ENCODE measurements at regions not wholly inside any gene's neighbourhood (a gene's known extent, or its start where the extent isn't known, plus 50 kb on each side); places are given as distances from the start of the nearest gene placed in this dataset.

DNA sequence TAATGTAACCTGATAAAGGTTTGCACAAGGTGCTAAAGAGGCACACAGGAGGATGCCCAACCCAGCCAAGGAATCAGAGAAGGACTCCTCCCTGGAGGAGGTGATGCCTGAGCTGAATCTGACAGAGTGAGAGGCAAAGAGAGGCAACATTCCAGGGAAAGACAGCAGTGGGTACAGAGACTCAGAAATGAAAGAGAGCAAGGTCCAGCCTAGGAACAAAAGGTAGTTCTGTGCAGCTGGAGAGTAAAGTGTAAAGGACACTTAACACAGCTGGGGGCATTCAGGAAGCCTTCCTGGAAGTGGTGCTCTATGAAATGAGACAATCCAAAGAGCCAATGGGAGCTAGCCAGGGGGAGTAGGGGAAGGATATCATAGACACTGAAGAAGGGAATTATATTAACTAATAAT, 181.0 kb upstream of the GLI2 start:
- DNase-seq: no peak

DNA sequence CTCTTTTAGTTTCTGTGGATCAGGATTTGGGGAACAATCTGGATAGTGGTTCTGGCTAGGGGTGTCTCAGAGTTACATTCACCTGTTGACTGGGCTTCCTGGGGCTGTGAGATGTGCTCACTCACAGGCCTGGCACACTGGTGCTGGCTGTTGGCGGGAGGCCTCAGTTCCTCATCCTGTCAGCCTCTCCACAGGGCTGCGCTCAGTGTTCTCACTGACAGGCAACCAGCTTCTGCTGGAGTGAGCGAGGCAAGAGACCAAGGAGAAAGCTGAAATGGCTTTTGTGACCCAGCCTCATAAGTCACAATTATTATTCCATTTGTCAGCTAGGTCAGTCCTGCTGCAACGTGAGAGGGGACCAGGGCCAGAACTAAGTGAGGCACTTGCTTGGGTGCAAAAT, 180.6 kb upstream of the GLI2 start:
- no peak for DNase-seq

DNA sequence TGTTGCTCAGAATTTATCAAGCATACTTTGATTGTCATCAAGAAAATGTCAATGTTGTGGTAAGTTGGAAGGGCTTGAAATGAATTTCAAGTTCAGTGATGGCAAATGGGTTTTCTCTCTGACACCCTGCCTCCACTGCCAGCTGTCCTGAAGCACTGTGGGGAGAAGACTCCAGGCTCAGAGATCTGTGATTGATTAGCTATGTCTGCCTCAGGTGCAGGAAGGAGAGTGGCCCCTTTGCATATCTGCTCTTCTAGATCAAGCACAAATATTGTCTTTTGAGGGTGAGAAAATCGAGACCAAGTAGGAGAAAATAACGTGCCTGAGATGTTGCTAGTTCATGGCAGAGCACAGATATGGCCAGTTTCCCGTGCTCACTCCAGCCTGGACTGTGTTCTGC, 178.8 kb upstream of the GLI2 start:
- no peak for DNase-seq

DNA sequence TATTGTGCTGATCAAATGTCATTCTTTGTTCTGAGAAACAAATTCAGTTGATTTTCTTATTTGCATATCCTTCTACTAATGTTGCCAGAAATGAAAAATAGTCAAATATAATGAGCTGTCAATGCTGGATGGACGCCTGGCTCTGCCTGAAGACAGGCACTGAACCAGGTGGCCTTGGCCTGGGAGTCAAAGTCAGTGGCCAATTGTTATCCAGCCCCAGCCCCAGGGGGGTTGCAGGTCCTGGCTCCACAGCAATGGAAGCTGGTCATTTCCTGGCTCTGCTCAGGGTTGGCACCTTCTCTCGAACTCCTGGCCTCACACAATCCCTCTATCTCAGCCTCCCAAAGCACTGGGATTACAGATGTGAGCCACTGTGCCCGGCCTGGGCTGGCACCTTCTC, 176.8 kb upstream of the GLI2 start:
- no peak for DNase-seq

DNA sequence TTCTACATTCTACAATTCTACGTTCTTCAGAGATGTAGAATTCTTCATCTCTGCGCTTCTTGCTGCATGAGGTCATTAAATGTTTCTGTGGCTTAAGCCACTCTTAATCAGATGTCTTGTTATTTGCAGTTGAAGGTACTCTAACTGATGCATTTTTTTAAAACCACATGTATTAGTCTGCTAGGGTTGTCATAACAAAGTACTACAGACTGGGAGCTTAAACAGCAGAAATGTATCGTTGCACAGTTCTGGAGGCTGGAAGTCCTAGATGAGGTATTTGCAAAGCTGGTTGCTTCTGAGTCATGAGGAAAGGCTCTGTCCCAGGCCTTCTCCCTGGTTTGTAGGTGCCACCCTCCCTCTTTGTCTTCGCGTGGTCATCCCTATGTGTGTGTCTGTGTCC, 176.3 kb upstream of the GLI2 start:
- DNase-seq: no peak

DNA sequence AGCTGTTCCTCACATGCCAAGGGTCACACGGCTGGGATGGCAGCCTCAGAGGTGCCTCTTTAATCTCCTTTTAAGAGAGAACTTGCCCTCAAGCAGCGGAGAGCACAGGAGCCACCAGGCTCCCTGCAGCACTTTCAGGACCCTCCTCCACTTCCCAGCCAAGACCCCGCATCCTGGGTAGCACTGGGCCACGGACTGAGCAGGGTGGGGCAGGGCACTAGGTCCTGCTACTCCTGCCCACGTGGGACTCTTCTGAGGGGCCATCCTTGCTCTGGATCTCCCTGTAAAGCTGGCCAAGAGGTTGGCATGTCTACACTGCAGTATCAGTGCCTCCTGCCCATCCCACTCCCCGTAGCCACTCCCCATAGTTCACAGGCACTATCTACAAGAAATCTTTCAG, 175.3 kb upstream of the GLI2 start:
- no peak for DNase-seq

DNA sequence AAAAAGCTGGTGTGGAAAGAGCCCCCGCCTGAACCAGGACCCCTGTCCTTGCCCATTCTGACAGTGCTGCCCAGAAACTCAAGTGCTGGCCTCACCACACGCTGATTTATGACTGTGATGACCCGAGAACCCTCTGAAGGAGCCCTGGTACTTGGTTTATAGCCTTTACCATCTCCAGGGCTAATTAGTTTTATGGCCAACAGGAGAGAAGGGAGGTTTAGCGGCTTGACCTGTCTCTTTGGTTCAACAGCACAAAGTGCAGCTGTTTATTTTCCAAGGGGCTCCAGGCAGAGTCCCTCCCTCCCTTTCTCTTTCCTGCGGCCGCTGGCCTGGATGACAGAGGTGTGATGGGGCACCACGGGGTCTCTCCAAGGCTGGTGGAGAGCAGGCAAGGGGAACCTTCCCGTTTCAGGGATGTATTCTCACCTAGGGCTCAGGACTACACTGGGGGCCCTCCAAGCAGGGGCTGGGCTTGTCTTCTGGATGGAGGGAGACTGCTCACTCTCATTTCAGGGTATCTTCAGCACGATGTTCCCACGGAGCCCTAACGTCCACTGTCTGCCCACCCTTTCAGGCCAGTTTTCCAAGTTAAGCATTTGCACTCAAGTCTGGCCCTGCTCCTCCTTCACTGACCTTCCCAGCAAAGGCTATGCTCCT, 174.2 kb upstream of the GLI2 start:
- DNase-seq: no peak

DNA sequence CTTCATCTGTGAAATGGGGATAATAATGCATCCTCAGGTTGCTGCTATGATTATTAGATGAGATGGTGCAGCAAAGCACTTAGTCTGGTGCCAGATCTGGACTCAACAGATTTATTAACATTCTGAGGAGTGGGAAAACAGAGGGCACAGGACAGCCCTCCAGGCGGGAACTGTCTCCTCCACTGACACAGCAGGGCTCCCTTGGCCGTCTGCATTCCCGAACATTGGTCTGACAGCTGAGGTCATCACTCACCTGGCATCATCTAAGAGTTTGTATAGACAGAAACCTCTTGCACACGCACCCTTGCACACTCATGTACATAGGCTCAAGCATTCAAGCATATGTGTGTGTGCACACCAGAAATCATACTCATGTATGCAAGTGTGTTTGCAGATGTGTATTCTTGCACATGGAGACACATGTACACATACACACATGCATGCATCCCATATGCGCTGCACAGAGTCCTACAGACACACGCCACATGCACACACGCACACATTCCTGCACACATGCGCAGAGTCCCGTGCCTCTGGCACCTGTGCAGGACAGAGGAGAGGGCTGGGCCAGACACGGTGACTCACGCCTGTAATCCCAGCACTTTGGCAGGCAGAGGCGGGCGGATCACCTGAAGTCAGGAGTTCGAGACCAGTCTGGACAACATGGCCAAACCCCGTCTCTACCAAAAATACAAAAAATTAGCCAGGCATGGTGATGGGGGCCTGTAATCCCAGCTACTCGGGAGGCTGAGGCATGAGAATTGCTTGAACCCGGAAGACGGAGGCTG, 173.3 kb upstream of the GLI2 start:
- no peak for DNase-seq

DNA sequence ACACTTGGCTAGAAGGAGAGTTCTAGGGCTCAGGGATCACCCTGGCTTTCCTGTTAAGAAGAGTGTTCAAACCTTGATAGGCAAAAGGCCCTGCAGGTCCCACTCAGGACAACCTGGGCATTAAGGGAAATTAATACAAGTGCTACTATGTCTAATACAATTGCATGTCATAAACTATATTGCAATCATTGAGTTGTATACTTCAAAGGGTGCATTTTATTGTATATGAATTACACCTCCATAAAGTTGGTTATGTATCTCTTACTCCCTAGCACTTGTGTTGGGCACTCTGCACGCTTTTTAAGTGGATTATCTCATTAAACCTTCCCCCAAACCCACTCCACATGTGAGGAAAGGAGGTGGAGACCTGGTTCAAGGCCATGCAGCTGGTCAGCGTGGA, 172.1 kb upstream of the GLI2 start:
- no peak for DNase-seq

DNA sequence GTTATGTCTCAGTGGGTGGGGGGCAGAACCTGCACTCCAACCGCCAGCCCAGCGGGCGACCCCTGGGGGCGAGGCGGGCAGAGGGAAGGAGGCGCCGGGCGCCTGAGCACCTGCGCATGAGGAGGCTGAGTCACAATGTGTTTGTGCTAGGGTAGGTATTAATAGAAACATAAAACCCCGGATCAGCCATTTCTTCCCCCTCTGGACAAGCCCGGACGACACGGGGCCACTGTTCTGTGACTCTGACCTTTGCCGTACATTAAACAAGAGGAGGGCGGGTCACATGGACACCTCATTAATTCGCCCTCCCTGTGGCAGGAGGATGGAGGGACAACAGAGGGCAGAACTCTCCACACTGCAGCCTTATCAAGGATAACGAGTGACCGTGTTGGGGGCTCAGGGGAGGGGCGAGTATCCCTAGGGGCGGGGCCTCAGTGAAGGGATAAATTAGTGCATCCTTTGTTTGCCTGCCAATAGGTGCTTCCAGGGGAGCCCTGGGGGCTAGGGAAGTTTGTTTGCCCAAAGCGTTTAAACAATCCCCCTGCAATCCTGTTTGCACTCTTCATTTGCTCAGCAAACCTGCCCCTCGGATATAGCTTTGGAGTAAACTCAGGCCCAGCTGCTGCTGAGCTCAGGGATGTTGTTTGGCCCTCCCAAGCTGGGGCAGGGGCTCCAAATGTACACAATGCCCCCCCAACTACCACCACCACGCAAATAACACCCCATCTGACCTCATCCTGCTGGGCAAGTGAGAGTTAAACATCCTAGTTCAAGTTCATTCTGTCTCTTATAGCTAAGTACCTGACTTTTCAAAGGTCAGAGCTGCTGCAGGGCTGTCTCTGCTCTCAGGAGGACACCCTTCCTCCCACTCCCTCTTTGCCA, 171.2 kb upstream of the GLI2 start:
- DNase-seq: no peak

DNA sequence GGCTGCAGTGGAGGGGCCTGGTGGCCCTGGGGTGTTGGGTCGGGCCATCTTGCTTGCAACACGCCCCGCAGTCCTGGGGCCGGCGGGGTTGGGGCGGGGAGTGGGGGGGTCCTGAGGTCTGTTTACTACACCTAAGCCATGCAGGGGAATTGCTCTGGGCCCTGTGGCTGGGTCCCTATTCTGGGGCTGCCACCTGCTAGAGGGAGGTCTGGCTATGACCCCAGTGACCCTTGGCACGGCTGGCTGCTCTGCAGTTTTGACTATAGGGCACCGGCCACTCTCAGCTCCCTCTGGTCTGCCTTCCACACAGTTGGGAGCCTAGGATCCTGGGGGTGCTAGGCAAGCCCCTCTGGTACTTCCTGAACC, 170.6 kb upstream of the GLI2 start:
- no peak for DNase-seq

DNA sequence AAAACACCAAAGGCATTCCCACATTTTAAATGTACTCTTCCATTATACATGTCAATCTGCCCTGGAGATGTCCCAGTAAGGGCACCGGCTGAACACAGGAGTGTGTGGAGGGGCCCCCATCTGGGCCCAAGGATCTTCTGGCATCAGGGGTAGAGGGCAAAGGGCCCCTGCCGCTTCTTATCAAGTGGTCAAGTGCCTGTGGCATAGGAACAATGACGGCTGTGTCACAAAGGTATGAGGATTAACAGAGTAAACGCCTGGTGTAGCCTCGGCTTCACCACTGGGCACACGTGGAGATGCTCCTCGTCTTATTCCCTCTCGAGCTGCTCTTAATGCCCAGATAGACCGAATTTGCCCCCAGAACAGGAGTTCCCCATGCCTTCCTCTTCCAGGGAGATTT, 169.7 kb upstream of the GLI2 start:
- no peak for DNase-seq

DNA sequence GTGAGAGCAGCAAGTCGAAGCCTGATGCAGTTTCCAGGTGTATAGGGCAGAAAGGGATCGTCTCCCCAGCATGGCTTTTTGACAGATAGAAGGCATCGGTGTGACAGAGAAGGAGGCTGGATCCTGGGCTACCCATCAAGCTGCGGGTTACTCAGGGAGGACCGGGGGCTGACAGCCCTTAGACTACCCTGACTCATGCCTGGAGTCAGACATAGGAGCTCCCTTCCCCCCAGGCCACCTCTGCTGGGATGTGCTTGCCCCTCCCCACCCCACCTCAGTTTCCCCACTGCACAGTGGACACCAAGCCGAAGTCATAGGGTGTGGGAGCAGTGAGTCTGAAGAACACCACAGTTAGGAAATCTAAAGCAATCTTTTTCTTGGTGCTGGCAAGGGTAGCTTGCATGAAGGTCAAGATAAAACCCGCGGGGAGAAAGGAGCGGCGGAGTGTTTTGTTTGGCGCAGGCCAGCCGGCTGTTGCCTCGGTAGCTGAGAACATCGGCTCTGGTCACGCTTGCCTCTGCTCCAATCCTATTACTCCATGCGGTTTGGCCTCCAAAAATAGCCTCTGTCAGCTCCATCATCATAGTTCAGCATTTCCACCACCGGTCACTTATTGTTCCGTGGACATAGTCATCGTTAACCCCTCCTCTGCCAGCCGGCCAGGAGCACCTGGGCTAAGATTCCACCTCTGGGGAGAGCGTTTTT, 169.2 kb upstream of the GLI2 start:
- no peak for DNase-seq

DNA sequence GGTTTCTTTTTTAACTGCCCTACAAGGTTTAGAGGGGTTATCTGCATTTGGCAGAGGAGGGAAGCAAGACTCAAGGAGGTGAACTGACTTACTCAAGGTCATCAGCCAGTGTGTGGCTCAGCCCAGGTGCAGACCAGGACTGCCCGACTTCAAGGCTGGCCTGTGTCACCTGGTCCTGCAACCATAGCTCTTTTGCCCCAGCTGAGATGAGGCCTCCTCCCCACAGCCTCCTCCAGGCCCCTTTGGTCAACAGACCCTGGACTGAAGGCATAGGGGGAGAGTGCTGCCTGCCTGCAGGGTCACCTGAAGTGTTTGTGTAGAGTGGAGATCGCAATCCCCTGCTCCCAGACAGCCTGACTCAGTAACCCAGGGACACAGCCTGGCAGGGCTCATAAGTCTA, 168.5 kb upstream of the GLI2 start:
- no peak for DNase-seq

DNA sequence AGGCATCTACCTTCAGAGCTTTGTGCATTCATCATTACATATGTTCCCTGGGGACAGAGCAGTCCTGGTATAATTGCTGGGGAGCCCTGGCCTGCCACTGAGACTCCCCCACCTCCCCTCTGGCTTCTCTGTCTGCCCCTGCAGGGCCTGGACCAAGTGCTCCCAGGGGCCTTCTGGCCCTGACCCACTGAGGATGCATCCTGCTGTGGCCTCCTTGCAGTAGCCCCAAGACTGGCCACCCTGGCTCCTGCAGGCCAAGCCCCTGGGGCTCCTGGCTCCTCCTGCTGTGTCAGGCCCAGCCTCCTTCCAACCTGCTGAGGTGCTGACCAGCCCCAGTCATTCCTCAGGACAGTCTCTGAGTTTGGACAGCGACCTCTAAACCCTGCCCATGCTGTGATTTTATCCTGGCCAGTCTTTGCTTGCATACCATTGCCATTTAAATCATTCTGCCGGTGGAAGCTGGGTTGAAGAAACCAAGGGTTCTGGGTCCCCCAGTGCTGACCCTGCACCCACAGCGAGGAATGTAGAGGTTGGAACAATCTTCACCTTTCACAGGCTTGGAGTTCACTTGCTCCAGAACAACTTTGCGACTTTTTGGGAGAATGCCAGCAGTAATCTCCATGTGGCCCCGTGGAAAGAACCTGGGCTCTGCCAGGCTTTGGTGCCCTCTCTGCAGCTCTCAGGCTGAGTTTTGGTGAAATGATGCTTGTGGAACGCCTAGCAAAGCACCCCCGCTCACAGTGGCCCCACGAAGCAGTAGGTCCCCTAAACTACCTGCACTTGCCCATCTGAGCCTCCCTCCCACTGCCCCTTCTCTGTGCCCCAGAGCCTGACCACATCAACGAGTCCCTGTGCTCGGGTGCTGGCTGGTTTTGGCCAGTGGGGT, 167.3 kb upstream of the GLI2 start:
- no peak for DNase-seq

DNA sequence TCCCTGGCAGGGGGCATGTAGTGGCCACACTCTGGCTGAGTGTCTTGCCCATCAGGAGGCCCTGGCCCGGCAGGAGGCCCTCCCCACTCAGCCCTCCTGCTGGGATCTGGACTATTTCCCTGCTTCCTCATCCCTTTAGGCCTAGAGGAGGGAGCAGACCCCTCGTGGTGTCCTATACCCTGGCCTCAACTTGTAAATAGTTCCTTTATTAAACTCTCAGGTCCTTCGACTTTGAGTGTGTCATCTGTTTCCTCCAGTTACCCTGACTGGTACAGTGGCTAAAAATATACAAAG, 166.7 kb upstream of the GLI2 start:
- DNase-seq: no peak

DNA sequence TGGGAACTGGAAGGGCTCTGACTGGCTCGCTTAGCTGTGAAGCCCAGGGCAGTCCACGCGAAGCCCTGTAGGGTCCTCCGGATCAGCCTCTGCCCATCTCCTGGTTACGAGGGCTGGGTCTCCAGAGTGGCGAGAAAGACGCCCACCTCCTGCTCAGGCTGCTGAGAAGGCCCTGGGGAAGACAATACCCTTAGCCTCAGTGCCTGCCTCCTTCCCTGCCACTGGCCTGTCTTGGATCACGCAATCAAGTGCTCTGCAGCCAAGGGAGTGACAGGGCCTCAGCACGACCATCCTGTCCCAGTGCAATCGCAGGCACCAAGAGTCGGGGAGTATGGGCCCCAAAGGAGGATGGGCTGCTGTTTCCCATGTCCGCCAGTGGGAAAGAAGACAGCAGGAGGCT, 165.7 kb upstream of the GLI2 start:
- no peak for DNase-seq

DNA sequence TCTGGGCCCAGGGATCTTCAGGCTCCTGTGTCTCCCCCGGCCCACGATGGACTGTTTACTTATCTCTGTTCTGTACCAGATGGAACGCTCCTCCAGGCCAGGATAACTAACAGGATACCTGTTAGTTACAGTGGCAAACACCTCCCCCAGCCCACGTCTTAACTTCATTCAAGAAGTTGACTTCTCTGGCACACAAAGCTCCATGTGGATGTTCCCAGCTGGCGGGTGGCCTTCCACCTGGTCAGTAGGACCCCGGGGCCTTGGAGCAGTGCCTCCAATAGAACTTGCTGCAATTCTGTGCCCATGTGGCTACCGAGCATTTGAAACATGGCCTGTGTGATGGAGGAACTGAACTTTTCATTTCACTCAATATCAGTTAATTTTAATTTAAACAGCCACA, 165.1 kb upstream of the GLI2 start:
- no peak for DNase-seq

DNA sequence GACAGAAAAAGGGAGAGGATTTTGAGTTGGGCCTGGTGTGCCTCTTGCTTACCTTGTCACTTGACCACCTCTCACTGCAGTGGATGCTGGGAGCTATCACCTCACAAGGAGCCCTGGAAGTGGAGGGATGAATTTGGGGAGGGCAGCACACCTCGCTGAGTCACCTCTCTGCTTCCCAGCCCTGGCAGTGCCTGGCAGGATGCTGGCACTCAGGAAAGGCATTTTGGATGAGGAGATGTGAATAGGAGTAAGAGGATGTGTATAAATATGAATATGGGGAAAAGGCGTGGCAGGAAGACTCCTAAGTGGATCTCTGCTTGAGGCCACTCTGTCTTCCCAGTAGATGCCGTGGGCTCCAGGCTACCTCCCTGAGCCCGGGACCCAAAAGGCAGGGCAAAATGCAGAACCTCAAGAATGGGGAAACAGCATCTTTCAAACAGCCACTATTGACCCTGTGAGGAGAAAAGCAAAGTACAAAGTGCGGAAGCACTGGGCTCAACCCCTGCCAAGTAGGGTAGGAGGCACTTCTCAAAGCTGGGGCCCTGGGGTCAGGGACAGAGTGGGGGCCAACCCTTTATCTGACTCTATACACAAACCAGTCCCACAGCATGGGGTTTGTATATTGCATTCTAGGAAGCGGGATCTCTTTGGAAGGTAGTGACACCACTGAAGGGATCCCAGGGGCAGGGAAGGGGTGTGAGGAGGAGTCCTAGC, 164.5 kb upstream of the GLI2 start:
- no peak for DNase-seq

DNA sequence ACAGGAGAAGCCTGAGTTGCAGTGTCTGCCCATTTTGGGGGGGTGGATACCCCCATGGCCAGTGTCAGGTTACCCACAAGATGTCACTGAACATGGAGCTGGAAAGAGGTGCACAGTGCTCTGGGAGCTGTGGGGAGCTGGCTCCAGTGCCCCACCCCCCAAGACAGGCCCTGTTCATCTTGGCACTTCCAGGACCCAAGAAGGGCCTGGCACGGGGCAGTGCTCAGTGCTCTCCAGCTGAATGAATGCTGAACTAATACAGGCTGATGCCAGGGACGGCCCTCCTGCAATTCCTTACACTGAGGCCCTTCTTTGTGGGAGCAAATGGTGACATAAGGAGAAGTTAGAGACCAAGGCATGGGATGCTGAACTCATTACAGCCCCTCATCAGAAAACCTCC, 163.4 kb upstream of the GLI2 start:
- no peak for DNase-seq

DNA sequence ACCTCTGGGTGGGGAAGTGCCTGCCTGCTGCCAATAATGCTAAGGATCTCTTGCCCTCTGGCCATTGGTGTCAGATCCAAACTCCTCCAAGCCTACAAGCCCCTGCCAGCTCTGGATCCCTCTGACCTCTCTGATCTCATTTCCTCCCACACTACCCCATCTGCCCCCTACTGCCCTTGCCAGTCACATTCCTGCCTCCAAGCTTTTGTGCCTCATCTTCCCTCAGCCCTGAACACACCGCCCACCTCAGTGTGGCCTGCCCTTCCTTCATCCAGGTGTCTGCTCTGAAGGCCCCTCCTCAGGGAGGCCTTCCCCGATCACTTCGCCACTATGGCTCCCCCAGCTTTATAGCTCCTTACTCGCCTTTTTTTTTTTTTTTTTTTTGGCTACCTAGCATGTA, 161.0 kb upstream of the GLI2 start:
- DNase-seq: no peak

DNA sequence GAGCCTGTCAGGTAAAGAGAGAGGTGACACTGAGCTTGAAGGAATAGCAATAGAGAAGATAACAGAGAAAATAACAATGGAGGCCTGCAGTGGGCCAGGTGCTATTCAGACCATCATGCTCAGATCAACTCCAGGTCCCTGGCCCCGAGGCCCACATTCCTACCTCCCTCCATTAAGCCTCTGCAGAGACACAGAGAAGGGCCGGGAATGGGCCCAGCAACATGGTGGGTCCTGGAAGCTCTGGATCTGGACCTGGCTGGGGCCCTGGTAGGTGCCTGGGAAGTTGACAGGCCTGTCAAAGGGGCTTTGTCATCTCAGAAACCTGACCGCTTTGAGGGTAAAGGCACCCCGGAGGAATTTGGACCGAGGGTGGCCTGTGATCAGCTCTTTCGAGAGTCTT, 159.7 kb upstream of the GLI2 start:
- no peak for DNase-seq
